Stimulated activated CD8-positive, alpha-beta memory T cell treated with anti-CD3 and anti-CD28 coated beads, Interleukin-12 subunit alpha, Interleukin-12 subunit beta, amount 100 ng/mL, for 24 hours (primary cell): ENCODE measurements at regions not wholly inside any gene's neighbourhood (a gene's known extent, or its start where the extent isn't known, plus 50 kb on each side); places are given as distances from the start of the nearest gene placed in this dataset.

Experiments used
- DNase-seq: peaks from one replicate; pipeline ENCODE4 v3.0.0-alpha.2; 2020; ENCODE audit errors: extremely low read depth

DNA sequence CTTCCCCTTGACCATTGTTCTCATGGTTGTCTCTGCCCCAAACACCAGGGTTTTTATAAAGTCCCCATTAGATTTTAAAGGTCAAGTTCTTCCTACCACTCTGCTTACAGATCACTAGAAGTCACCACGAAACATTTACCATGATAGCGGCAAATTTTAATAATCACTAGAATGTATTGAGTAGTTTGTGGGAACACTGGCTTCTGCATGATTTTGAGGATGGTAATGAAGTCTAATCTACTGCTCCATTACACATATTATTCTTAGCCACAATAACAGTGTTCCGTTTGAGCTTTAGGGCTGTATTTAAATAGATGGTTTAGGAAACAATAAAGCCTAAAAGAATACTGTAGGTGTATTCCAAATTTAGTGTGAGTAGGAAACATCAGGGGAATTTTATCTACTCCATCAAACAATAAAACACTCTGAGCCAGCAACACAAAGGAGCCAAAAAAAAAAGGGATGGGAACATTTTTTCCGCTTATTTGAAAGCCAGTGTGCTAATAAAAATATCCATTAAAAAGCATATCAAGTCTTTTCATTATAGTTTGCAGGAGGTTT lies 49.7 kb downstream of the KLF12 start:
- no peak for DNase-seq

GRCh38 chr13:74082741-74083160 lies 51.5 kb downstream of the KLF12 start:
- DNase-seq: no peak

DNA sequence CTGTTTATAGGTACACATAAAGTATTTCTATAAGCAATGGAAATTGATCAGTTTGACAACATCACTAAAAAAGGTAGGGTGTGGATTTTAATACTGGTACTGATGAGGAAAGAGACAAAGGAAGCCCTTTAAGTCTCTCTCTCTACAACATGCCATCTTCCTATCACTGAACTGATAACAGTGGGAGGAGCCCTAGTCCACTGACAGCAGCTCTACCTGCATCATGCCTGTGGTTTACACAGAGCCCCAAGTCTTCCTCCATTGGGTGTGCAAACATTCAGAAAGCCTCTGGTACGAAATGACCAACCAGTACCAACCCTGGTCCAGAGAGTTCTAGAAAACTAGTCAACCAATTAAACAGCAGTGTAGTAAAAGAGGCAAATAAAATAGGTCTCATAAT lies 53.4 kb downstream of the KLF12 start:
- DNase-seq: no peak

DNA sequence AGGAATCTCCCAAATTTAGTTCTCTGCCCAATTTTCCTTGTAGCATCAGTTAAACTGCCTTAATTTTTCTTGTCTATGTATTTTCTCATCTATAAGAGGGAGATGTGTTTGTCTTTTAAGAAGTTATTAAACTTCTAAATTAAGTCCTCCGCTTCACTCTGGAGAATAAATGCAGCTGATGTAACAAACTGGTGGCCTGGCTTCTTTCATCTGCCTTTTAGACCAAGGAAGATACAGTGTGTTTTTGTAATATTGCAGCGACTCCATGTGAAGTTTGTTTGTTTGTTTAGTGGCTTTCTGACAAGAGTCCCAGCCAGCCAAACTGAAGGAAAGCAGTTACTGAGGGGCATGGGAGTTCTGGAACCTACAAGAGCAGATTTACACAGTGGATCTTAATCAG lies 56.4 kb downstream of the KLF12 start:
- no peak for DNase-seq

GRCh38 chr13:74077375-74077774 lies 56.8 kb downstream of the KLF12 start:
- DNase-seq: no peak

DNA sequence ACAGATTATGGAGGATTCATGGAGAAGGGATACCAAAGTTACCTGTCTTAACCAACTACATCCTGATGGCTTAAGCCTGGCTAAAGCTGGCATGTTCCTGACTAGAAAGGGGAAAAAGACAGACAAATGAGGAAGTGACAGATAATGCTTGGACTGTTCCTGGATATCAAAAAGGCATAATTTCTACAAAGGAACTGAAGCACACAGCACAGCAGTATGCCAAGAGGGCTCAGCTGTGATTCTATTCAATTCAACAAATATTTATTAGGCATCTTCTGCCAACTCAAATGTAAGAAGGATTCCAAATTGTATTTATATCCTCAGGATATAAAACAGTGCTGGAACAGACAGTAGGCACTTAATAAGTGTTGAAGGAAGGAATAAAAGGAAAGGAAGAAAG lies 59.5 kb downstream of the KLF12 start:
- DNase-seq: no peak

DNA sequence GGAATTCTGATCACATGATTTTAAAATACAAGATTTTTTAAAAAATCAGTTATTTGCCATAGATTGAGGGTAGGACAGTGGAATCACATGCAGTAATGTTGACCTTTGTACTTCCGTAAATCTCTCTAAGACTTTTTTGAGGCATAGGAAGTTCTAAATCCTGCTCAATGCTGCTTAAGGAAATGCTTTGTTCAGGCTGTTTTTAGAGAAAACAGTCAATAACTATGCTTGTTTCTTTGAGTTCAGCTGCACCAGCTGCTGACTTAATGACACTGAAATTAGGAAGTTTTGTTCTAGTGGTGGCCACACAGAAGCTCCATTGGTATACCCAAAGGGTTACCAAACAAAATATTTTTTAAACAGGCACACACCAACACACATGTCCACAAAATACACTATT lies 60.9 kb downstream of the KLF12 start:
- DNase-seq: no peak

GRCh38 chr13:74070513-74070912 lies 63.7 kb downstream of the KLF12 start:
- DNase-seq: no peak

- no peak for DNase-seq
Observed at GRCh38 chr13:74070065-74070464, 64.1 kb downstream of the KLF12 start.

DNA sequence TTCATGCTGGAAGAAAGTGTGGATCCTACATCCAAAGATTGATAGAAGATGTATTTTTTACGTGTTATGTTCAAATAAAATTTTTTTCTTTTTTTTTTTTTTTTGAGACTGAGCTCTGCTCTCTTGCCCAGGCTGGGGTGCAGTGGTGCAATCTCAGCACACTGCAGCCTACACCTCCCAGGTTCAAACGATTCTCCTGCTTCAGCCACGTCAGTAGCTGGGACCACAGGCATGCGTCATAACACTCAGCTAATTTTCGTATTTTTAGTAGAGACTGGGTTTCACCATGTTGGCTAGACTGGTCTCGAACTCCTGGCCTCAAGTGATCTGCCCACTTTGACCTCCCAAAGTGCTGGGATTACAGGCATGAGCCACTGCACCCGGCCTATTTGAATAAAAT lies 65.7 kb downstream of the KLF12 start:
- no peak for DNase-seq

GRCh38 chr13:74067818-74068217 lies 66.4 kb downstream of the KLF12 start:
- DNase-seq: no peak

GRCh38 chr13:74066937-74067336 lies 67.3 kb downstream of the KLF12 start:
- no peak for DNase-seq

DNA sequence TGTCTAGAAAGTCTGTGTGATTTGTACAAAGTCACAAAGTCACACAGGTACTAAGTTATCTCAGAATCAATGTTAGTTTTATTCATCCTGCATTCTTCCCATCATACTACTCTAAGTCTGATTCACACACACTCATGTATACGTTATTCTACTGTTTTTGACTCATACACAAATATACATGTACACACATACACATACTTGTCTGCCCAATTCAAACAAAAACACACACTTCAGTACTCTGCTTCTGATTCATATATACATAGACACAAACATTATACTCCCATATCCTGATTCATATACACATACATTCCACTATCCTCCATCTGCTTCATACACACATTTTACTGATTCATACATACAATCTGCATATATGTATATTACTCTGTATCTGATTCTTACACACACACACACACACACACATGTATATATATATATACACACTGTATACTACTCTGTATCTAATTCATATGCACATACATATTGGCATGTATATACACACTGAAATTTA lies 69.3 kb downstream of the KLF12 start:
- DNase-seq: no peak

GRCh38 chr13:74063533-74064100 lies 70.6 kb downstream of the KLF12 start:
- no peak for DNase-seq

GRCh38 chr13:74062933-74063332 lies 71.3 kb downstream of the KLF12 start:
- no peak for DNase-seq

DNA sequence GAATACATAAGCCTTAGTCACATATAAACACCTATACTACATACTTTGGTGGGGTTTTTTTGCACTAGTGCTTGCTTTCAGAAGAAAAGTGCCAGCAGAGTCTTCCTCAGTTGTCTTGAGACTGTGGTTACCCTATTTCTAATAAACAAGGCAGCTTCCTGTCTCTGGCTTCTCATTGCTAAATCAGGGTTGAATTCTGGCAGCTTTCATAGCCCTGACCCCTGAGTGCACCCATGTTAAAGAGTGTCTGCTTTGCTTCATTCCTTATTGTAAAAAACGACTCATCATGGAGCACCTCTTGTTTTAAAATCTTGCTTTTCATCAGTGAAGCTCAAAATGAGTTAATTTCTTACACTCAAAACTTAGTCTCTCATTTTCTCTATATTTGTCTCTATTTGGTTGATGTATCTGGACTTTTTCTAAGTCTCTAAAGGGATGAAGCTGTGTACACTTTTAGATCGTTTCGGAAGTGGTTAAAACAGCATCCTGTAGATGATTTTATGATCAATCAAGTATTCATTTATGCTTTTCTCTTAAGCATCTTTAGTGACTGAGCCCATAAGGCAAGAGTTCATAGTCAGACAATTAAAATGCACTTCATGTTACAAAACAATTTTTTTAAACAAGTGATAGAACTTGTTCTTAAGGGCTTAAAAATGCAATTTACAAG lies 72.1 kb downstream of the KLF12 start:
- DNase-seq: no peak

GRCh38 chr13:74056801-74057542 lies 77.2 kb downstream of the KLF12 start:
- DNase-seq: no peak

GRCh38 chr13:74052402-74052928 lies 81.7 kb downstream of the KLF12 start:
- DNase-seq: no peak

DNA sequence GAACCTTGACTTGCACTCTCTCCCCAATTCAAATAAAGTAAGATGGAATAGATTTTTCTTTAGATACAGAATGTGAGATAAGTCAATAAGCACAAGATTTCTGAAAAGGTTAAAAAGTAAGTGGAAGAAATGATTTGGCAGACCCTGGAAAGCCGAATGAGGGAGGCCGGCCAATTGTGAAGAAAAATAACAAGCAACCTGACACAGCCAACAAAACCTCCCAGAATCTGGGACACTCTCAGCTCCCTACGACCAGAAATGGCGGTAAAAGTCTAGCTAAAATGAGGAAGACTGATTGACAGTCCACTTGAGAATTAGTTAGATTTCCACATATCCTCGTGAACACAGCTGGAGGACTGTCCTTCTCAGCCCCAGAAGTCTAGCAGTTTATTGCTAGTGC lies 85.4 kb downstream of the KLF12 start:
- no peak for DNase-seq

DNA sequence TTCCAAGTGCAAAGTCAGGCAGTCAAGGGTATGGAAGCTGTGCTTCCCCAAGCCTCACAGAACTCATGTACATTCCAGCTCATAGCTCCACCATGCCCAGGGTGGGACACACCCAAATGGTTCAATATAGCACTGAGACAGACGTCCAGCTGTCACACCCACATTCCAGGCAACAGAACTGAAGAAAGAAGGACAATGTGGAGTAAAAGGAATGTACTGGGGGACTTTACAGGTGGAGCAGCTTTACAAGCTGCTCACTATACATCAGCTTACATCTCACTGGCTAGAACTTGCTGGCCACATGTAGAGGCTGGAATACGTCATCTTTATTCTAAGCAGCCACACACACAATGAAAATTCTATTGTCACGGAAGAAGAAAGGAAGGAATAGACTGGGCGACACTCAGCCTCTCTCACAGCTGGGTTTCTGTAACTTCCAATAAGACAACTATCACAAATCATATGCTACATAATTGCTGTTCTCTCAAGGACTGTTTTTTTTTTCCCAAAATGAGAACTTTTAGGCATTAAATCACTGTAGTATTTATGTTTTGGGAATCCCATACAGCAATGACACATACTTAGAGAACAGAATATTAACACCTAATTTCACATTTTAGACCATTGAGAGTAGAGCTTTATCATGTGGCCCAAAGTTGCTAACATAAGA lies 86.1 kb downstream of the KLF12 start:
- no peak for DNase-seq

- DNase-seq: no peak
Observed at GRCh38 chr13:74046431-74046830, 87.8 kb downstream of the KLF12 start.

- no peak for DNase-seq
Observed at GRCh38 chr13:74045583-74045982, 88.6 kb downstream of the KLF12 start.
